Natural killer cell (primary cell): ENCODE measurements at regions not wholly inside any gene's neighbourhood (a gene's known extent, or its start where the extent isn't known, plus 50 kb on each side); places are given as distances from the start of the nearest gene placed in this dataset.

ENCODE experiments used
- ATAC-seq, 3 donors: fragments of 150-1000 bp in 2 of 3; fragments of 200-7000 bp in 1 of 3; cut with Tn5 transposase; 1 replicate in 1 of 3; 2 replicates in 2 of 3; pipeline ENCODE4 v1.10.0; 2021; ENCODE audit warnings: mild to moderate bottlenecking in 2 of 3, moderate library complexity in 2 of 3
- DNase-seq, 2 donors: peaks; one replicate each; pipeline versions ENCODE4 v3.0.0 to v3.0.0-alpha.2; 2013 to 2021; ENCODE audit warnings: mixed read lengths in 1 of 2
- H3K27ac ChIP-seq: one replicate; pipeline ENCODE4 v1.5.1; 2013; ENCODE audit warnings: mild to moderate bottlenecking, low read length
- H3K27me3 ChIP-seq: one replicate; pipeline ENCODE4 v1.6.1; 2013; ENCODE audit warnings: low read length; ENCODE audit not compliant: control insufficient read depth, insufficient read depth
- H3K36me3 ChIP-seq: one replicate; pipeline ENCODE4 v1.6.1; 2013; ENCODE audit warnings: low read length; ENCODE audit not compliant: control insufficient read depth, insufficient read depth
- H3K4me1 ChIP-seq: one replicate; pipeline ENCODE4 v1.6.1; 2013; ENCODE audit warnings: low read length; ENCODE audit not compliant: control insufficient read depth, insufficient read depth
- H3K4me3 ChIP-seq: one replicate; pipeline ENCODE4 v1.5.1; 2013; ENCODE audit warnings: low read length
- H3K9me3 ChIP-seq: one replicate; pipeline ENCODE4 v1.6.1; 2013; ENCODE audit warnings: low read length; ENCODE audit not compliant: control insufficient read depth, insufficient read depth
- H3K27ac Mint-ChIP-seq, 2 donors: one replicate each; pipeline ENCODE4 v1.8.0; 2022; ENCODE audit warnings: mild to moderate bottlenecking in 2 of 2, mixed read lengths in 2 of 2, moderate library complexity in 1 of 2
- H3K27me3 Mint-ChIP-seq, 2 donors: one replicate each; pipeline ENCODE4 v1.8.0; 2022; ENCODE audit warnings: low read depth in 2 of 2, mixed read lengths in 2 of 2
- H3K36me3 Mint-ChIP-seq: one replicate; pipeline ENCODE4 v1.8.0; 2022; ENCODE audit warnings: mixed read lengths
- H3K4me1 Mint-ChIP-seq, 2 donors: one replicate each; pipeline ENCODE4 v1.8.0; 2022; ENCODE audit warnings: mixed read lengths in 2 of 2
- H3K4me3 Mint-ChIP-seq: one replicate; pipeline ENCODE4 v1.8.0; 2022; ENCODE audit warnings: mild to moderate bottlenecking, moderate library complexity, mixed read lengths
- H3K9me3 Mint-ChIP-seq, 2 donors: one replicate each; pipeline ENCODE4 v1.8.0; 2022; ENCODE audit warnings: mixed read lengths in 2 of 2
- CTCF ChIP-seq: fragments of 200-600 bp; IDR thresholded peaks from one replicate; pipeline ENCODE4 v1.8.0; 2022; ENCODE audit warnings: antibody characterized with exemption
- WGBS: methylation state at CpG from one replicate; pipeline ENCODE4 v1.1.7; 2013; ENCODE audit warnings: missing lambda C conversion rate; ENCODE audit not compliant: insufficient coverage; 5-methylcytosine and 5-hydroxymethylcytosine counted together
- intact Hi-C: fragments of 100-400 bp; cut with micrococcal nuclease; formaldehyde crosslinking; loops from one replicate; pipeline ENCODE4 v1.14.2; 2022

GRCh38 chr2:146821836-146822316, 1023.0 kb upstream of the ACVR2A start:
- Histone ChIP-seq H3K9me3 (no peaks in the 10 kb centered on the region), H3K4me1 (no peaks in the 10 kb centered on the region), H3K36me3 (no peaks in the 10 kb centered on the region), H3K27me3 (no peaks in the 10 kb centered on the region), H3K4me3 (no peak overlapping the region), H3K27ac (no peak overlapping the region)
- intact Hi-C loops = no loop called here
- no peak overlapping the region for H3K27ac Mint-ChIP-seq
- no peaks in the 10 kb centered on the region for H3K36me3 Mint-ChIP-seq
- no peak overlapping the region for H3K4me3 Mint-ChIP-seq
- no peak for TF ChIP-seq CTCF
- ATAC-seq = no peak
- peaks cover 3 to 7% of the 10 kb centered on the region in 2 donors for H3K9me3 Mint-ChIP-seq
- WGBS = 75% methylated on average over 2 of the region's 2 CpGs
- no peaks in the 10 kb centered on the region for H3K27me3 Mint-ChIP-seq
- no peaks in the 10 kb centered on the region for H3K4me1 Mint-ChIP-seq
- no peak for DNase-seq

GRCh38 chr2:146820672-146821071, 1024.2 kb upstream of the ACVR2A start:
- TF ChIP-seq CTCF = no peak
- H3K4me1 Mint-ChIP-seq = no peaks in the 10 kb centered on the region
- no peaks in the 10 kb centered on the region for H3K36me3 Mint-ChIP-seq
- no peak overlapping the region for H3K27ac Mint-ChIP-seq
- H3K4me3 Mint-ChIP-seq = no peak overlapping the region
- no peaks in the 10 kb centered on the region for H3K4me1 ChIP-seq
- ATAC-seq (no peak), DNase-seq (no peak)
- peaks cover 0 to 8% of the 10 kb centered on the region in 2 donors for H3K9me3 Mint-ChIP-seq
- H3K27ac ChIP-seq = no peak overlapping the region
- no peaks in the 10 kb centered on the region for H3K27me3 ChIP-seq
- 100% methylated on average over 1 of the region's 3 CpGs for WGBS
- no peaks in the 10 kb centered on the region for H3K27me3 Mint-ChIP-seq
- intact Hi-C loops = no loop called here
- H3K4me3 ChIP-seq = no peak overlapping the region
- no peaks in the 10 kb centered on the region for H3K36me3 ChIP-seq
- H3K9me3 ChIP-seq = no peaks in the 10 kb centered on the region

- no peaks in the 10 kb centered on the region for H3K27me3 ChIP-seq
- ATAC-seq (no peak), DNase-seq (no peak)
- no peaks in the 10 kb centered on the region for H3K9me3 ChIP-seq
- intact Hi-C loops = no loop called here
- no peak overlapping the region for H3K4me3 Mint-ChIP-seq
- peaks cover 2 to 12% of the 10 kb centered on the region in 2 donors for H3K9me3 Mint-ChIP-seq
- H3K27ac Mint-ChIP-seq = no peak overlapping the region
- no peak overlapping the region for H3K27ac ChIP-seq
- WGBS = 79% methylated on average over 1 of the region's 1 CpG
- H3K4me1 Mint-ChIP-seq = no peaks in the 10 kb centered on the region
- no peak overlapping the region for H3K4me3 ChIP-seq
- H3K36me3 ChIP-seq = no peaks in the 10 kb centered on the region
- TF ChIP-seq CTCF = no peak
- H3K36me3 Mint-ChIP-seq = no peaks in the 10 kb centered on the region
- no peaks in the 10 kb centered on the region for H3K27me3 Mint-ChIP-seq
- no peaks in the 10 kb centered on the region for H3K4me1 ChIP-seq
These were observed 1026.7 kb upstream of the ACVR2A start for GRCh38 chr2:146818122-146818521.

- Mint-ChIP-seq H3K9me3 (peaks cover 2 to 11% of the 10 kb centered on the region in 2 donors), H3K4me3 (no peak overlapping the region), H3K27me3 (no peaks in the 10 kb centered on the region), H3K36me3 (no peaks in the 10 kb centered on the region), H3K27ac (no peak overlapping the region), H3K4me1 (no peaks in the 10 kb centered on the region)
- Histone ChIP-seq H3K36me3 (no peaks in the 10 kb centered on the region), H3K4me3 (no peak overlapping the region), H3K27me3 (no peaks in the 10 kb centered on the region), H3K4me1 (no peaks in the 10 kb centered on the region), H3K9me3 (no peaks in the 10 kb centered on the region), H3K27ac (no peak overlapping the region)
- no peak for TF ChIP-seq CTCF
- intact Hi-C loops = no loop called here
- no CpG with 5 or more reads among the region's 1 CpG for WGBS
- DNase-seq (no peak), ATAC-seq (no peak)
These were observed 1027.2 kb upstream of the ACVR2A start for GRCh38 chr2:146817613-146818012.
